ENCODE measurements at regions not wholly inside any gene's neighbourhood (a gene's known extent, or its start where the extent isn't known, plus 50 kb on each side); places are given as distances from the start of the nearest gene placed in this dataset.

GRCh38 chrX:96211953-96212352 lies 472.7 kb upstream of the DIAPH2 start:
- TF ChIP-seq ZNF724P (CRISPR knock-in tag; IDR thresholded peaks at IDR 0.05; ENCODE audit: borderline replicate concordance) (no peak), MTF1 (CRISPR knock-in tag; IDR thresholded peaks at IDR 0.05) (no peak), ZNF331 (CRISPR knock-in tag; IDR thresholded peaks at IDR 0.05) (no peak), BCLAF1 (IDR thresholded peaks at IDR 0.05) (no peak), EZH2 (conservative IDR thresholded peaks at IDR 0.05; ENCODE audit: low read depth, low read length) (no peak), ZNF446 (CRISPR knock-in tag; IDR thresholded peaks at IDR 0.05) (no peak), SIN3A (IDR thresholded peaks at IDR 0.05; ENCODE audit: borderline replicate concordance, low read depth, low read length) (no peak), DMTF1 (CRISPR knock-in tag; IDR thresholded peaks at IDR 0.05) (no peak), ETS1 (CRISPR knock-in tag; IDR thresholded peaks at IDR 0.05) (no peak), POLR2A (IDR thresholded peaks at IDR 0.05; ENCODE audit: insufficient read depth in 1 of 2, low read depth in 2 of 2, low read length in 2 of 2) (no peak)

Measured in HepG2 (cell line).